Panc1 (cell line): ENCODE measurements at regions not wholly inside any gene's neighbourhood (a gene's known extent, or its start where the extent isn't known, plus 50 kb on each side); places are given as distances from the start of the nearest gene placed in this dataset.

ENCODE experiments used
- ATAC-seq: fragments of 200-7000 bp; cut with Tn5 transposase; 2 replicates; pipeline ENCODE4 v1.9.1; 2020; ENCODE audit warnings: mild to moderate bottlenecking, moderate library complexity
- BruUV-seq: library from RNA; stranded (reverse); fragments of 400-500 nt; replicated peaks from 2 replicates; lab custom pipeline; 2021; lab: Mats Ljungman, UMichigan
- CTCF ChIA-PET: fragments of 300-600 bp; sonication (Branson Sonifier 250); formaldehyde crosslinking; loops from one replicate; lab custom pipeline; 2022; ENCODE audit warnings: antibody characterized with exemption; lab: Charles Lee
- POLR2A ChIA-PET: fragments of 300-600 bp; sonication (Branson Sonifier 250); formaldehyde crosslinking; loops from one replicate; lab custom pipeline; 2022; ENCODE audit warnings: antibody characterized with exemption; lab: Charles Lee
- DNase-seq: peaks from one replicate; pipeline ENCODE4 v3.0.0-alpha.2; 2010; ENCODE audit warnings: low read depth, low spot score
- H3K27ac ChIP-seq: 2 replicates; pipeline ENCODE4 v1.5.1; 2011; ENCODE audit warnings: mild to moderate bottlenecking, low read length, inconsistent platforms
- H3K27me3 ChIP-seq: fragments of 200-500 bp; sonication (Bioruptor generic); 2 replicates; pipeline ENCODE4 v1.6.0; 2014; ENCODE audit warnings: low read length, inconsistent platforms; ENCODE audit not compliant: control insufficient read depth, insufficient read depth
- H3K36me3 ChIP-seq: fragments of 200-500 bp; sonication (Bioruptor generic); 2 replicates; pipeline ENCODE4 v1.5.1; 2014; ENCODE audit warnings: inconsistent platforms, mild to moderate bottlenecking, low read length, moderate library complexity; ENCODE audit not compliant: control insufficient read depth, insufficient read depth
- H3K4me1 ChIP-seq: 2 replicates; pipeline ENCODE4 v1.5.1; 2011; ENCODE audit warnings: inconsistent platforms, mild to moderate bottlenecking, low read length, moderate library complexity; ENCODE audit not compliant: control insufficient read depth, insufficient read depth
- H3K4me3 ChIP-seq, 2 experiments: 2 replicates each; pipeline ENCODE4 v1.5.1; 2011 to 2012; ENCODE audit warnings: low read depth in 2 of 2, low read length in 2 of 2, mild to moderate bottlenecking in 2 of 2, inconsistent platforms in 1 of 2, moderate library complexity in 1 of 2
- H3K9me3 ChIP-seq: fragments of 200-500 bp; sonication (Bioruptor generic); 2 replicates; pipeline ENCODE4 v1.5.1; 2014; ENCODE audit warnings: low read depth, mild to moderate bottlenecking, inconsistent platforms, low read length, moderate library complexity; ENCODE audit not compliant: control insufficient read depth, insufficient read depth
- CTCF ChIP-seq: fragments of 450-650 bp; IDR thresholded peaks from 2 replicates; pipeline ENCODE4 v1.5.1; 2017; ENCODE audit warnings: mild to moderate bottlenecking
- POLR2AphosphoS5 ChIP-seq: IDR thresholded peaks from 2 replicates; pipeline ENCODE4 v1.6.1; 2012; ENCODE audit warnings: mild to moderate bottlenecking, low read depth, low read length, moderate library complexity
- REST ChIP-seq, 2 experiments: IDR thresholded peaks; 2 replicates each; pipeline ENCODE4 v1.6.1; 2011 to 2012; ENCODE audit warnings: low read depth in 2 of 2, control low read depth in 1 of 2, low read length in 1 of 2, mild to moderate bottlenecking in 1 of 2, moderate library complexity in 1 of 2; ENCODE audit not compliant: insufficient read depth in 1 of 2
- SIN3A ChIP-seq: IDR thresholded peaks from 2 replicates; pipeline ENCODE4 v1.6.1; 2012; ENCODE audit warnings: low read depth, mild to moderate bottlenecking, low read length, moderate library complexity, borderline replicate concordance; ENCODE audit not compliant: insufficient read depth
- TCF7L2 ChIP-seq: IDR thresholded peaks from 2 replicates; pipeline ENCODE4 v1.6.1; 2011; ENCODE audit warnings: mild to moderate bottlenecking, low read depth, low read length, inconsistent platforms
- in situ Hi-C: cut with HindIII; loops from 2 replicates; pipeline ENCODE4 v1.10.0; 2016; ENCODE audit warnings: low sequenced_read_pairs, low pct_unique_long_range_greater_than_20kb
- intact Hi-C: fragments of 100-400 bp; cut with micrococcal nuclease; formaldehyde crosslinking; loops from one replicate; pipeline ENCODE4 v1.10.0; 2022; ENCODE audit not compliant: unreplicated experiment

GRCh38 chr5:96582343-96582742 is 79.8 kb upstream of the CAST start:
- Histone ChIP-seq H3K4me1 (no peaks in the 10 kb centered on the region), H3K27me3 (peaks cover 9% of the 10 kb centered on the region), H3K4me3 (no peak overlapping the region), H3K27ac (no peak overlapping the region), H3K9me3 (no peaks in the 10 kb centered on the region), H3K36me3 (no peaks in the 10 kb centered on the region)
- no peak for TF ChIP-seq TCF7L2
- TF ChIP-seq POLR2AphosphoS5 = no peak
- no peak for TF ChIP-seq REST (IDR thresholded peaks at IDR 0.05; ENCODE audit: insufficient read depth in 1 of 2, low read depth in 2 of 2, low read length in 1 of 2)
- TF ChIP-seq CTCF = no peak
- TF ChIP-seq SIN3A = no peak
- DNase-seq (no peak), ATAC-seq (peak; percentile 70)
- intact Hi-C loops = no loop called here
- no TSS peak for BruUV-seq
- in situ Hi-C loops = no loop called here
- POLR2A ChIA-PET = no interaction called here
- CTCF ChIA-PET = no interaction called here

GRCh38 chr5:96584712-96585111 is 77.5 kb upstream of the CAST start:
- ATAC-seq (no peak), DNase-seq (no peak)
- ChIA-PET POLR2A (no interaction called here), CTCF (no interaction called here)
- Histone ChIP-seq H3K36me3 (no peaks in the 10 kb centered on the region), H3K27me3 (peaks cover 23% of the 10 kb centered on the region), H3K9me3 (no peaks in the 10 kb centered on the region), H3K27ac (no peak overlapping the region), H3K4me1 (no peaks in the 10 kb centered on the region), H3K4me3 (no peak overlapping the region)
- in situ Hi-C loops = no loop called here
- BruUV-seq = no TSS peak
- TF ChIP-seq CTCF (no peak), TCF7L2 (no peak), SIN3A (no peak), REST (IDR thresholded peaks at IDR 0.05; ENCODE audit: insufficient read depth in 1 of 2, low read depth in 2 of 2, low read length in 1 of 2) (no peak), POLR2AphosphoS5 (no peak)
- intact Hi-C loops = no loop called here
